GM23248 (cell line): ENCODE measurements at regions not wholly inside any gene's neighbourhood (a gene's known extent, or its start where the extent isn't known, plus 50 kb on each side); places are given as distances from the start of the nearest gene placed in this dataset. TPM values are rescaled to one million over a fixed set of nuclear protein-coding genes. Genes with fewer than 3 reads are reported as not detected.

Experiments used
- DNase-seq: peaks from one replicate; pipeline ENCODE4 v3.0.0-alpha.2; 2015
- H2AFZ ChIP-seq: fragments of 200-600 bp; sonication (generic); 2 replicates; pipeline ENCODE4 v1.6.1; 2016; ENCODE audit warnings: antibody characterized with exemption
- H3F3A ChIP-seq: fragments of 200-600 bp; sonication (generic); 2 replicates; pipeline ENCODE4 v1.6.1; 2016; ENCODE audit warnings: mild to moderate bottlenecking, antibody characterized with exemption, mixed run types; ENCODE audit not compliant: insufficient read depth
- H3K27ac ChIP-seq: fragments of 200-600 bp; sonication (generic); 2 replicates; pipeline ENCODE4 v1.5.1; 2016; ENCODE audit warnings: mild to moderate bottlenecking
- H3K27me3 ChIP-seq: fragments of 200-600 bp; sonication (generic); replicated peaks from 2 replicates; pipeline ENCODE4 v1.6.1; 2016; ENCODE audit warnings: mild to moderate bottlenecking; ENCODE audit not compliant: insufficient read depth
- H3K36me3 ChIP-seq: fragments of 200-600 bp; sonication (generic); 2 replicates; pipeline ENCODE4 v1.6.1; 2016; ENCODE audit warnings: low read depth, mild to moderate bottlenecking
- H3K4me1 ChIP-seq: fragments of 200-600 bp; sonication (generic); 2 replicates; pipeline ENCODE4 v1.6.1; 2016; ENCODE audit warnings: mild to moderate bottlenecking; ENCODE audit not compliant: insufficient read depth
- H3K4me2 ChIP-seq: fragments of 200-600 bp; sonication (generic); one replicate; pipeline ENCODE4 v1.6.1; 2016; ENCODE audit warnings: mild to moderate bottlenecking; ENCODE audit not compliant: unreplicated experiment
- H3K4me3 ChIP-seq: fragments of 200-600 bp; sonication (generic); 2 replicates; pipeline ENCODE4 v1.5.1; 2016; ENCODE audit warnings: mild to moderate bottlenecking
- H3K79me2 ChIP-seq: fragments of 200-600 bp; sonication (generic); 2 replicates; pipeline ENCODE4 v1.6.1; 2016; ENCODE audit warnings: mild to moderate bottlenecking; ENCODE audit not compliant: insufficient read depth
- H3K9ac ChIP-seq: fragments of 200-600 bp; sonication (generic); 2 replicates; pipeline ENCODE4 v1.6.1; 2016; ENCODE audit warnings: mild to moderate bottlenecking
- H3K9me2 ChIP-seq: fragments of 200-600 bp; sonication (generic); 2 replicates; pipeline ENCODE4 v1.6.1; 2016; ENCODE audit warnings: mixed run types, mild to moderate bottlenecking, moderate library complexity; ENCODE audit not compliant: insufficient read depth
- H3K9me3 ChIP-seq: fragments of 200-600 bp; sonication (generic); one replicate; pipeline ENCODE4 v1.6.1; 2017; ENCODE audit warnings: low read depth
- H4K20me1 ChIP-seq: fragments of 200-600 bp; sonication (generic); 2 replicates; pipeline ENCODE4 v1.6.0; 2016; ENCODE audit not compliant: insufficient read depth
- EZH2 ChIP-seq: fragments of 200-600 bp; sonication (generic); IDR thresholded peaks from 2 replicates; pipeline ENCODE4 v1.6.1; 2018; ENCODE audit warnings: antibody characterized with exemption, mild to moderate bottlenecking; ENCODE audit not compliant: insufficient read depth, poor library complexity, severe bottlenecking
- EZH2phosphoT487 ChIP-seq: fragments of 200-600 bp; sonication (generic); IDR thresholded peaks from 2 replicates; pipeline ENCODE4 v1.6.1; 2018; ENCODE audit warnings: antibody characterized with exemption, moderate library complexity, mild to moderate bottlenecking, low read depth; ENCODE audit not compliant: insufficient read depth
- WGBS, 2 experiments: methylation state at CpG; one replicate each; pipeline ENCODE4 v1.1.6; 2015 to 2017; ENCODE audit warnings: low lambda C conversion rate in 2 of 2, low coverage in 1 of 2; ENCODE audit errors: missing lambda C conversion rate in 2 of 2; 5-methylcytosine and 5-hydroxymethylcytosine counted together
- in situ Hi-C: fragments of 300-500 bp; cut with MboI; formaldehyde crosslinking; loops from 2 replicates; pipeline ENCODE4 v1.15.0; 2020
- small RNA-seq: library from RNA; depleted of rRNA; stranded (forward); fragments of <200 nt; gene quantifications from one replicate; pipeline ENCODE3, GENCODE V24; 2014; ENCODE audit warnings: low read depth, low replicate concordance

DNA sequence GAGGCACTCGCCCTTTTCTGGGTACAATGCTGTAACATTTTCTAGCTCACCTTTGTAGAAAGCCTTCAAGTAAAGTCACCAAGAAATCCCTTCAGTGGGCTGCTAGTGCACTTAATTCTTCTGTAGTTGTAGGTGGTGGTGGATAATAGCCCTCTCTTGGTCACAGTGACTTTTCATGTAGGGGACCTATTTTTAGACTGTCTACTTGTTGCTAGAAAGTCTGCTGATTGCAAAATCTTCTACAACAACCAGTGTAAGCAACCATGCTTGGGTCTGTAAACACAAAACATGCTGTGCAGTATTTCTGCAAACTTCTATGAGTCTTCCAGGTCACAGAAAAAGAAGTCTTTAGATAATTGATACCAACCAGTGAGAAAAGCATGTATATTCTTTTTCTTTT lies 55.6 kb downstream of the PBDC1 start:
- no peak overlapping the region for H3K27ac ChIP-seq
- H3K4me1 ChIP-seq: no peaks in the 10 kb centered on the region
- no peak overlapping the region for H3K4me2 ChIP-seq
- no peaks in the 10 kb centered on the region for H3K36me3 ChIP-seq
- H3K27me3 ChIP-seq: no peaks in the 10 kb centered on the region
- H2AFZ ChIP-seq: no peak overlapping the region
- TF ChIP-seq EZH2 (no peak), EZH2phosphoT487 (no peak)
- in situ Hi-C loops: no loop called here
- DNase-seq: no peak
- H3K79me2 ChIP-seq: no peaks in the 10 kb centered on the region
- no peaks in the 10 kb centered on the region for H3K9me2 ChIP-seq
- H3K9ac ChIP-seq: no peak overlapping the region
- no peak overlapping the region for H3K4me3 ChIP-seq
- no peaks in the 10 kb centered on the region for H3F3A ChIP-seq
- no peaks in the 10 kb centered on the region for H3K9me3 ChIP-seq
- no peaks in the 10 kb centered on the region for H4K20me1 ChIP-seq
- WGBS, 2 experiments: 7 to 15% methylated on average over 1 of the region's 1 CpG

DNA sequence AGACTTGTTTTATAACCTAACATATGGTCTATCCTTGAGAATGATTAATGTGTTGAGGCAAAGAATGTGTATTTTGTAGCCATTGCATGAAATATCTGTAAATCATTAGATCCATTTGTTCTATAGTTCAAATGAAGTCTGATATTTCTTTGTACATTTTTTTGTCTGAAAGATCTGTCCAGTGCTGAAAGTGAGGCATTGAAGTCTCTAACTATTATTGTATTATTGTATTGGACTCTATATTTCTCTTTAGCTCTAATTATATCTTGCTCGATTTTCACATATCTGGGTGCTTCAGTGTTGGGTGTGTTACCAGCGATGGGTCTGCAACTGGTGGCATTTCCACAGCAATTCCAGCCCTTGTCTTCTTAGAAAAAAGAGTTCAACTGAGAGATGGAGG lies 76.0 kb downstream of the PBDC1 start:
- 0 to 6% methylated on average over 2 of the region's 2 CpGs for WGBS, 2 experiments
- DNase-seq: peak; percentile 1
- H3K9me3 ChIP-seq: no peaks in the 10 kb centered on the region

DNA sequence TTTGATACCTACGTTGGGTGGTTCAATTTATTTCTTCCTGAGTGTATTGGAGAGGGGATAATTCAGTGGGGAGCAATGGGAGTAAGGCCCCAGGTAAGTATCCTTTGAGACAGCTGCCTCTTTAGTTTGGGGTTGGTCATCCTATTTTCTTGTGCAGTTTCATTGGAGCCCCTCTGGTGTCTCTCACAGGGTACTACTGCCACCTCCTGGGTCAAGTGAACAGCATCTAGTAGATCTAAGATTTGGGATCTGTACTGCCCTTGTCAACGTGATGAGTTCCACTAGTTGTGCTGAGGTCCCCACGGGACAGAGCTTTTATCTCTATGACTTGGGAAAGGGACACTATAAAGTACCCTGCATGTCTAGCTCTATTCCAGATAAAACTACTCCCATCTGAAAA lies 80.6 kb downstream of the PBDC1 start:
- Histone ChIP-seq H3K79me2 (no peaks in the 10 kb centered on the region), H3K36me3 (no peaks in the 10 kb centered on the region), H3K4me3 (no peak overlapping the region), H4K20me1 (no peaks in the 10 kb centered on the region), H3K9me2 (no peaks in the 10 kb centered on the region), H3K4me1 (no peaks in the 10 kb centered on the region), H3K9me3 (no peaks in the 10 kb centered on the region), H3F3A (no peaks in the 10 kb centered on the region), H3K27me3 (no peaks in the 10 kb centered on the region), H3K4me2 (no peak overlapping the region), H3K27ac (no peak overlapping the region), H2AFZ (no peak overlapping the region), H3K9ac (no peak overlapping the region)
- in situ Hi-C loops: no loop called here
- DNase-seq: peak; percentile 38
- 0 to 7% methylated on average over 3 of the region's 3 CpGs for WGBS, 2 experiments
- TF ChIP-seq EZH2phosphoT487 (no peak), EZH2 (no peak)

More for the DNA sequence above, 76.0 kb downstream of the PBDC1 start:
- Histone ChIP-seq H3K27me3 (no peaks in the 10 kb centered on the region), H3K27ac (no peak overlapping the region), H3K4me2 (no peak overlapping the region), H3K79me2 (no peaks in the 10 kb centered on the region), H3K4me1 (no peaks in the 10 kb centered on the region), H3K4me3 (no peak overlapping the region), H3K9ac (no peak overlapping the region), H3F3A (no peaks in the 10 kb centered on the region), H4K20me1 (no peaks in the 10 kb centered on the region), H3K9me2 (no peaks in the 10 kb centered on the region), H2AFZ (no peak overlapping the region), H3K36me3 (no peaks in the 10 kb centered on the region)
- in situ Hi-C loops: no loop called here
- no peak for TF ChIP-seq EZH2phosphoT487
- TF ChIP-seq EZH2: no peak

DNA sequence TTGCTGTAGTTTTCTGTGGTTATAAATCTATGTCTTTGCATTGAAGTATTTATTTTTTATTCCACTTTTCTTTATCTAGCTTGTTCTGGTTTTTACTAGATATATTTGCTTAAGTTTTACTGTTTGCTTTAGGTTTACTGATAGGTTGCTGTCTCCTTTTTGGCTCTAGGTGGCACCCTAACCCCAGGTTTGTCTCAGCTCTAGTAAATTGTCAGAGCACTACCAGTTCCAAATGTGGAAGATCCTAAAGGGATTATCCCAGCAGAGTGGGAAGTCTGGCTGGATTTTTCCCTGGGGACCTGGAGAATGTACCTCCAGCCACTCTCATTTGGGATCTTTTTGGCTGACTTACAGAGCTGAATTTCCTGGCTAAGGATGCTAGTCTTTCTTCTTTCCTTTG lies 106.1 kb downstream of the PBDC1 start:
- H3K4me1 ChIP-seq: no peaks in the 10 kb centered on the region
- H4K20me1 ChIP-seq: no peaks in the 10 kb centered on the region
- H3K27me3 ChIP-seq: no peaks in the 10 kb centered on the region
- no peak overlapping the region for H3K4me3 ChIP-seq
- H3K27ac ChIP-seq: no peak overlapping the region
- H3K9me3 ChIP-seq: no peaks in the 10 kb centered on the region
- H3K36me3 ChIP-seq: no peaks in the 10 kb centered on the region
- H3F3A ChIP-seq: no peaks in the 10 kb centered on the region
- no peak overlapping the region for H3K4me2 ChIP-seq
- no peaks in the 10 kb centered on the region for H3K9me2 ChIP-seq
- TF ChIP-seq EZH2: no peak
- no peak for TF ChIP-seq EZH2phosphoT487
- in situ Hi-C loops: loop anchor here (25.0 kb wide), 1 partner anchor 183 kb away; no protein-coding TSS in a partner anchor
- H3K9ac ChIP-seq: no peak overlapping the region
- H3K79me2 ChIP-seq: no peaks in the 10 kb centered on the region
- H2AFZ ChIP-seq: no peak overlapping the region
- DNase-seq: peak; percentile 42

Small RNA genes in the stretch of these regions (small RNA-seq; reads per million reads assigned to genes)
- gene RNU6-867P: not detected
